Osteoblast (primary cell): ENCODE measurements at regions not wholly inside any gene's neighbourhood (a gene's known extent, or its start where the extent isn't known, plus 50 kb on each side); places are given as distances from the start of the nearest gene placed in this dataset.
"Not testable (repeated sequence)": the region's sequence is repeated elsewhere in the genome, so short reads cannot be mapped to it uniquely, and the experiment has no call there.

Experiments used
- DNase-seq: peaks from one replicate; pipeline ENCODE4 v3.0.0; 2011; ENCODE audit warnings: low spot score, mixed read lengths; ENCODE audit not compliant: insufficient read length; ENCODE audit errors: missing footprints
- H2AFZ ChIP-seq: 2 replicates; pipeline ENCODE4 v1.6.0; 2011; ENCODE audit warnings: mild to moderate bottlenecking, low read length
- H3K27ac ChIP-seq: 2 replicates; pipeline ENCODE4 v1.5.1; 2011; ENCODE audit warnings: mild to moderate bottlenecking, low read depth, low read length, moderate library complexity
- H3K27me3 ChIP-seq: 2 replicates; pipeline ENCODE4 v1.6.0; 2012; ENCODE audit warnings: mild to moderate bottlenecking, control low read depth, inconsistent platforms, low read length, moderate library complexity; ENCODE audit not compliant: insufficient read depth
- H3K36me3 ChIP-seq: 2 replicates; pipeline ENCODE4 v1.5.1; 2011; ENCODE audit warnings: mild to moderate bottlenecking, low read length, control low read depth, moderate library complexity; ENCODE audit not compliant: insufficient read depth
- H3K4me1 ChIP-seq: 2 replicates; pipeline ENCODE4 v1.5.1; 2011; ENCODE audit warnings: mild to moderate bottlenecking, low read length, control low read depth, moderate library complexity; ENCODE audit not compliant: insufficient read depth
- H3K4me2 ChIP-seq: 2 replicates; pipeline ENCODE4 v1.6.0; 2011; ENCODE audit warnings: mild to moderate bottlenecking, low read length; ENCODE audit not compliant: insufficient read depth
- H3K4me3 ChIP-seq: fragments of 200-600 bp; sonication (generic); 3 replicates; pipeline ENCODE4 v1.5.1; 2012; ENCODE audit warnings: mild to moderate bottlenecking, low read length, inconsistent platforms; ENCODE audit not compliant: insufficient read depth
- H3K79me2 ChIP-seq: 2 replicates; pipeline ENCODE4 v1.6.0; 2012; ENCODE audit warnings: mild to moderate bottlenecking, low read length, control low read depth, inconsistent platforms; ENCODE audit not compliant: insufficient read depth
- H3K9me3 ChIP-seq: 2 replicates; pipeline ENCODE4 v1.5.1; 2011; ENCODE audit warnings: low read depth, low read length, control low read depth
- H4K20me1 ChIP-seq: 2 replicates; pipeline ENCODE4 v1.6.0; 2012; ENCODE audit warnings: mild to moderate bottlenecking, low read length, control low read depth; ENCODE audit not compliant: insufficient read depth
- CTCF ChIP-seq: IDR thresholded peaks from 2 replicates; pipeline ENCODE4 v1.5.1; 2011; ENCODE audit warnings: mild to moderate bottlenecking, low read depth, low read length, moderate library complexity; ENCODE audit errors: extremely low read depth

- H3K27ac ChIP-seq, result no peak overlapping the region
- H3K4me1 ChIP-seq, result no peaks in the 10 kb centered on the region
- H3K27me3 ChIP-seq, result no peaks in the 10 kb centered on the region
- no peak overlapping the region for H3K4me2 ChIP-seq
- H3K9me3 ChIP-seq, result peaks cover 3% of the 10 kb centered on the region
- no peaks in the 10 kb centered on the region for H4K20me1 ChIP-seq
- no peak for TF ChIP-seq CTCF
- no peak overlapping the region for H3K4me3 ChIP-seq
- H2AFZ ChIP-seq, result no peak overlapping the region
- H3K36me3 ChIP-seq, result no peaks in the 10 kb centered on the region
- no peak for DNase-seq
- no peaks in the 10 kb centered on the region for H3K79me2 ChIP-seq
Observed at GRCh38 chr14:38567703-38568102, 311.8 kb upstream of the CLEC14A start.

- H4K20me1 ChIP-seq, result no peaks in the 10 kb centered on the region
- H3K4me2 ChIP-seq, result no peak overlapping the region
- no peaks in the 10 kb centered on the region for H3K4me1 ChIP-seq
- no peaks in the 10 kb centered on the region for H3K36me3 ChIP-seq
- H3K27ac ChIP-seq, result no peak overlapping the region
- TF ChIP-seq CTCF, result no peak
- H3K27me3 ChIP-seq, result no peaks in the 10 kb centered on the region
- no peak overlapping the region for H3K4me3 ChIP-seq
- DNase-seq, result no peak
- no peaks in the 10 kb centered on the region for H3K79me2 ChIP-seq
- no peak overlapping the region for H2AFZ ChIP-seq
- peaks cover 3% of the 10 kb centered on the region for H3K9me3 ChIP-seq
Observed at GRCh38 chr14:38561657-38562056, 305.8 kb upstream of the CLEC14A start.

DNA sequence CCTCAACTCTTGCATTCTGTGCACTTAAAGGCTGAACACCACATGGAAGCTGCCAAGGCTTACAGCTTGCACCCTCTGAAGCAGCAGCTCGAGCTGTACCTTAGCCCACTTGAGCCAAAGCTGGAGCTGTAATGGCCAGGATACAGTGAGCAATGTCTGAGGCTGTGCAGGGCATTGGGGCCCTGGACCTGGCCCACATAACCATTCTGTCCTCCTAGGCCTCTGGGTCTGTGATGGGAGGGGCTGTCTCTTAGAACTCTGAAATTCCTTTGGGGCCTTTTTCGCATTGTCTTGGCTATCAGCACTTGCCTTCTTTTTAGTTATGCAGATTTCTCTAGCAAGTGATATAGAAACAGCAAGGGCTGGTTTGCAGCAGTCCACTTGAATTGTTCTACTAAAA lies 303.8 kb upstream of the CLEC14A start:
- Histone ChIP-seq H3K79me2 (no peaks in the 10 kb centered on the region), H3K27me3 (no peaks in the 10 kb centered on the region), H2AFZ (no peak overlapping the region), H3K27ac (no peak overlapping the region), H3K4me2 (no peak overlapping the region), H3K4me3 (no peak overlapping the region), H3K9me3 (no peaks in the 10 kb centered on the region), H3K36me3 (no peaks in the 10 kb centered on the region), H4K20me1 (no peaks in the 10 kb centered on the region), H3K4me1 (no peaks in the 10 kb centered on the region)
- TF ChIP-seq CTCF, result no peak
- no peak for DNase-seq

GRCh38 chr14:38557391-38557790 lies 301.5 kb upstream of the CLEC14A start:
- not testable (repeated sequence) for DNase-seq, H3K27ac ChIP-seq, H3K9me3 ChIP-seq, H3K79me2 ChIP-seq, H3K4me1 ChIP-seq, H4K20me1 ChIP-seq, H3K4me2 ChIP-seq, H3K36me3 ChIP-seq, H3K27me3 ChIP-seq, H3K4me3 ChIP-seq, H2AFZ ChIP-seq

GRCh38 chr14:38556252-38556651 lies 300.4 kb upstream of the CLEC14A start:
- no peak for DNase-seq
- Histone ChIP-seq H3K4me2 (no peak overlapping the region), H3K4me1 (no peaks in the 10 kb centered on the region), H3K79me2 (no peaks in the 10 kb centered on the region), H3K27ac (no peak overlapping the region), H3K27me3 (no peaks in the 10 kb centered on the region), H3K36me3 (no peaks in the 10 kb centered on the region), H2AFZ (no peak overlapping the region), H3K4me3 (no peak overlapping the region), H3K9me3 (peaks cover 2% of the 10 kb centered on the region), H4K20me1 (no peaks in the 10 kb centered on the region)
- TF ChIP-seq CTCF, result no peak
